HEK293 (cell line): ENCODE measurements at regions not wholly inside any gene's neighbourhood (a gene's known extent, or its start where the extent isn't known, plus 50 kb on each side); places are given as distances from the start of the nearest gene placed in this dataset.

Experiments
- CTCF ChIA-PET: fragments of 350-600 bp; formaldehyde crosslinking; extraction: SDS; loops from one replicate; lab custom pipeline; 2021; ENCODE audit warnings: antibody characterized with exemption; lab: Yijun Ruan, JAX
- POLR2A ChIA-PET: fragments of 300-600 bp; formaldehyde crosslinking; extraction: SDS; loops from one replicate; lab custom pipeline; 2020; ENCODE audit warnings: antibody characterized with exemption, inconsistent platforms; lab: Yijun Ruan, JAX
- H3K27ac ChIP-seq: fragments of 200-500 bp; sonication (Bioruptor generic); 2 replicates; pipeline ENCODE4 v1.5.1; 2014; ENCODE audit warnings: low read depth, low read length, control low read depth, inconsistent platforms; ENCODE audit errors: extremely low read depth
- H3K36me3 ChIP-seq, 2 experiments: fragments of 200-500 bp in 1 of 2; sonication (Bioruptor generic) in 1 of 2; 1 replicate in 1 of 2; 2 replicates in 1 of 2; pipeline ENCODE4 v1.5.1; 2014 to 2017; ENCODE audit warnings: inconsistent platforms in 2 of 2, low read length in 2 of 2; ENCODE audit not compliant: control insufficient read depth in 2 of 2, insufficient read depth in 1 of 2
- H3K4me1 ChIP-seq: fragments of 200-500 bp; sonication (Bioruptor generic); 2 replicates; pipeline ENCODE4 v1.5.1; 2014; ENCODE audit warnings: mild to moderate bottlenecking, low read length, inconsistent platforms; ENCODE audit not compliant: control insufficient read depth, insufficient read depth
- H3K4me3 ChIP-seq: 2 replicates; pipeline ENCODE4 v1.5.1; 2011; ENCODE audit warnings: low read depth, mild to moderate bottlenecking, control low read depth, low read length, moderate library complexity
- H3K9me3 ChIP-seq: fragments of 200-500 bp; sonication (Bioruptor generic); 2 replicates; pipeline ENCODE4 v1.5.1; 2014; ENCODE audit warnings: low read depth, low read length, inconsistent platforms; ENCODE audit not compliant: control insufficient read depth, insufficient read depth
- KLF1 ChIP-seq: fragments of 450-650 bp; formaldehyde crosslinking; IDR thresholded peaks from 2 replicates; pipeline ENCODE4 v1.5.1; 2016; ENCODE audit warnings: missing biosample characterization, missing genetic modification characterization
- OSR2 ChIP-seq: fragments of 450-650 bp; formaldehyde crosslinking; IDR thresholded peaks from 2 replicates; pipeline ENCODE4 v1.5.1; 2016; ENCODE audit warnings: missing biosample characterization, missing genetic modification characterization
- YY2 ChIP-seq: fragments of 450-650 bp; formaldehyde crosslinking; IDR thresholded peaks from 2 replicates; pipeline ENCODE4 v1.5.1; 2016; ENCODE audit warnings: missing biosample characterization, missing genetic modification characterization
- ZBTB6 ChIP-seq: fragments of 450-650 bp; formaldehyde crosslinking; IDR thresholded peaks from 2 replicates; pipeline ENCODE4 v1.5.1; 2017; ENCODE audit warnings: missing biosample characterization, missing genetic modification characterization
- ZFHX2 ChIP-seq: fragments of 450-650 bp; formaldehyde crosslinking; conservative IDR thresholded peaks from 2 replicates; pipeline ENCODE4 v1.5.1; 2016; ENCODE audit warnings: missing biosample characterization, missing genetic modification characterization
- ZNF140 ChIP-seq: fragments of 450-650 bp; formaldehyde crosslinking; IDR thresholded peaks from 2 replicates; pipeline ENCODE4 v1.5.1; 2016; ENCODE audit warnings: missing biosample characterization, missing genetic modification characterization
- ZNF157 ChIP-seq: fragments of 450-650 bp; formaldehyde crosslinking; IDR thresholded peaks from 2 replicates; pipeline ENCODE4 v1.5.1; 2016; ENCODE audit warnings: missing biosample characterization, missing genetic modification characterization
- ZNF19 ChIP-seq: fragments of 450-650 bp; formaldehyde crosslinking; IDR thresholded peaks from 2 replicates; pipeline ENCODE4; 2016; ENCODE audit warnings: missing biosample characterization, missing genetic modification characterization, low read depth
- ZNF211 ChIP-seq: fragments of 450-650 bp; formaldehyde crosslinking; IDR thresholded peaks from 2 replicates; pipeline ENCODE4 v1.5.1; 2016; ENCODE audit warnings: low read depth, missing biosample characterization, missing genetic modification characterization
- ZNF221 ChIP-seq: fragments of 450-650 bp; formaldehyde crosslinking; IDR thresholded peaks from 2 replicates; pipeline ENCODE4 v1.5.1; 2017; ENCODE audit warnings: missing biosample characterization, missing genetic modification characterization, borderline replicate concordance
- ZNF426 ChIP-seq: fragments of 450-650 bp; formaldehyde crosslinking; IDR thresholded peaks from 2 replicates; pipeline ENCODE4 v1.5.1; 2017; ENCODE audit warnings: missing biosample characterization, missing genetic modification characterization, mild to moderate bottlenecking, inconsistent platforms, moderate library complexity
- ZNF521 ChIP-seq: fragments of 450-650 bp; formaldehyde crosslinking; IDR thresholded peaks from 2 replicates; pipeline ENCODE4 v1.5.1; 2017; ENCODE audit warnings: missing biosample characterization, mild to moderate bottlenecking, missing genetic modification characterization
- ZNF530 ChIP-seq: fragments of 450-650 bp; formaldehyde crosslinking; IDR thresholded peaks from 2 replicates; pipeline ENCODE4 v1.5.1; 2016; ENCODE audit warnings: low read depth, missing biosample characterization, missing genetic modification characterization
- ZNF560 ChIP-seq: fragments of 450-650 bp; formaldehyde crosslinking; IDR thresholded peaks from 2 replicates; pipeline ENCODE4 v1.5.1; 2017; ENCODE audit warnings: missing biosample characterization, missing genetic modification characterization, borderline replicate concordance
- ZNF777 ChIP-seq: fragments of 450-650 bp; formaldehyde crosslinking; IDR thresholded peaks from 2 replicates; pipeline ENCODE4 v1.5.1; 2017; ENCODE audit warnings: missing biosample characterization, missing genetic modification characterization, borderline replicate concordance
- ZSCAN16 ChIP-seq: fragments of 450-650 bp; formaldehyde crosslinking; IDR thresholded peaks from 2 replicates; pipeline ENCODE4 v1.5.1; 2016; ENCODE audit warnings: missing biosample characterization, missing genetic modification characterization
- ZSCAN23 ChIP-seq: fragments of 450-650 bp; formaldehyde crosslinking; IDR thresholded peaks from 2 replicates; pipeline ENCODE4 v1.5.1; 2016; ENCODE audit warnings: missing biosample characterization, missing genetic modification characterization
- TF ChIP-seq, protein P1 (sequence below): fragments of 450-650 bp; formaldehyde crosslinking; IDR thresholded peaks from 2 replicates; pipeline ENCODE4 v1.5.1; 2016; ENCODE audit warnings: missing biosample characterization, missing genetic modification characterization
- TF ChIP-seq, protein P2 (sequence below): fragments of 450-650 bp; formaldehyde crosslinking; IDR thresholded peaks from 2 replicates; pipeline ENCODE4 v1.5.1; 2016; ENCODE audit warnings: missing biosample characterization, missing genetic modification characterization
- TF ChIP-seq, protein P3 (sequence below): fragments of 450-650 bp; formaldehyde crosslinking; IDR thresholded peaks from 2 replicates; pipeline ENCODE4; 2016; ENCODE audit warnings: missing biosample characterization, missing genetic modification characterization
- TF ChIP-seq, protein P4 (sequence below): fragments of 450-650 bp; formaldehyde crosslinking; IDR thresholded peaks from 2 replicates; pipeline ENCODE4 v1.5.1; 2016; ENCODE audit warnings: missing biosample characterization, missing genetic modification characterization, low read depth

DNA sequence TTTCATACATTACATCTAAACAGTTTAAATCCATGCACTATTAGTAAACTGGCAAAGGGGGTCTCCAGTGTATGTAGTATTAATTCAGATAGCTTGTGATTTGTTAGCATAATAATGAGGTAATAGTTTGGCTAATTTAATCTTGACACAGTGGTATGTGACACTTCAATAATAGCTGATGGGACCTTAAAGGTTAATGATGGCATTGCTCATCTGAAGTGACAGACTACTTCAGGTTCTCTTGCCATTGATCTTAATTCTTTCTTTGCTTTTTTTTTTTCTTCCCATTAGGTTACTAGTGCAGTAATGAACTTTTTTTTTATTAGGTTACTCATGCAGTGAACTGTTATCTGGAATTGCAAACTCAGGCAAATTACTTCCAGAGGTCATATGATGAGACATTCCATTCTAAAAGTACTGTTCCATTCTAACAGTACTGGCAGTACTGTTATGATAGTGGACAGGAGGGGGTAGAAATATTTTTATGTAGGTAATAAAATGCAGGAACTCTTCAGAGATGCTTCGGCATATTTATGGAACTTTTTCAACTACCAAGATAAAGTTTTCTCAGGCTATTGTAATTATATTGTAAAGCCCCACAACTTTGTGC, 911.3 kb upstream of the LCORL start:
- POLR2A ChIA-PET = no interaction called here
- CTCF ChIA-PET = no interaction called here
- H3K4me3 ChIP-seq = no peak overlapping the region

DNA sequence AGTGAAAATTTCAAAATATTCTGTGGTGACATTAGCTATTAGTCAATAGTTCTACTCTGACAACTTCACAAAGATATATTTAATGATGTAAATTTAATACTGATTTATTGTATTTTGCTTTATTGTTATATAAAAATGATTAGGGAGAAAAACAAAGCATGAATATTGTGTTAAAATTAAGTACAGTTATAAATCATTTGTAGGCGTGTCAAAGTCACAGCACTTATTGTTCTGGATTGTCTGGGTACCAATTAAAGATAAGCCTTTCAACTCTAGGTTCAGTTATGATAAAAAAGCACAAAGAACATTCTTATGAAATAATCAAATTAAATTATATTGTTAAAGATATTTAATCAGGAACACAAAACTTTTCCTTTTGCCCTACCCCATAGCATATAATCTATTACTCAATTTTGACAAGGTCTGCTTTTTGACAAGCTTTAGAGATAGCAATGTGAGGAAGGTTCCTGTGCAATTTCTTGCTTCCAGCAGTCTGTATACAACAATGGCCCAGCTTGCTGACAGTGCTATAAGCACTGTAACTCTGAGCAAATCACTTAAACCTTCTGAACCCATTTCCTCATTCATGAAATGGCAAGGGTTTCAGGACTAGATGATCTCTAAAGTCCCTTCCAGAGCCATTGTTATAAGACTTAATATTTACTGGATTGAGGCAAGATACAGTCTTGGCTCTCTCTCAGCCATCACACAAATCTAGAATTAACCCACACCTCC, 910.3 kb upstream of the LCORL start:
- POLR2A ChIA-PET = no interaction called here
- Histone ChIP-seq H3K4me3 (no peak overlapping the region), H3K27ac (no peak overlapping the region), H3K4me1 (no peaks in the 10 kb centered on the region)
- TF ChIP-seq ZNF19 (tag by site-specific recombination) (no peak), ZSCAN16 (tag by site-specific recombination) (no peak), ZNF521 (no peak), ZSCAN23 (tag by site-specific recombination) (no peak), YY2 (tag by site-specific recombination) (no peak), OSR2 (tag by site-specific recombination) (no peak), ZFHX2 (tag by site-specific recombination) (no peak), ZNF221 (tag by site-specific recombination) (no peak), ZNF530 (tag by site-specific recombination) (no peak), ZNF140 (tag by site-specific recombination) (no peak), ZNF560 (tag by site-specific recombination) (no peak), ZNF777 (tag by site-specific recombination) (no peak), ZNF426 (tag by site-specific recombination) (no peak)
- TF ChIP-seq, protein P1, sequence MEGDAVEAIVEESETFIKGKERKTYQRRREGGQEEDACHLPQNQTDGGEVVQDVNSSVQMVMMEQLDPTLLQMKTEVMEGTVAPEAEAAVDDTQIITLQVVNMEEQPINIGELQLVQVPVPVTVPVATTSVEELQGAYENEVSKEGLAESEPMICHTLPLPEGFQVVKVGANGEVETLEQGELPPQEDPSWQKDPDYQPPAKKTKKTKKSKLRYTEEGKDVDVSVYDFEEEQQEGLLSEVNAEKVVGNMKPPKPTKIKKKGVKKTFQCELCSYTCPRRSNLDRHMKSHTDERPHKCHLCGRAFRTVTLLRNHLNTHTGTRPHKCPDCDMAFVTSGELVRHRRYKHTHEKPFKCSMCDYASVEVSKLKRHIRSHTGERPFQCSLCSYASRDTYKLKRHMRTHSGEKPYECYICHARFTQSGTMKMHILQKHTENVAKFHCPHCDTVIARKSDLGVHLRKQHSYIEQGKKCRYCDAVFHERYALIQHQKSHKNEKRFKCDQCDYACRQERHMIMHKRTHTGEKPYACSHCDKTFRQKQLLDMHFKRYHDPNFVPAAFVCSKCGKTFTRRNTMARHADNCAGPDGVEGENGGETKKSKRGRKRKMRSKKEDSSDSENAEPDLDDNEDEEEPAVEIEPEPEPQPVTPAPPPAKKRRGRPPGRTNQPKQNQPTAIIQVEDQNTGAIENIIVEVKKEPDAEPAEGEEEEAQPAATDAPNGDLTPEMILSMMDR (tag by site-specific recombination) = no peak
- TF ChIP-seq, protein P2, sequence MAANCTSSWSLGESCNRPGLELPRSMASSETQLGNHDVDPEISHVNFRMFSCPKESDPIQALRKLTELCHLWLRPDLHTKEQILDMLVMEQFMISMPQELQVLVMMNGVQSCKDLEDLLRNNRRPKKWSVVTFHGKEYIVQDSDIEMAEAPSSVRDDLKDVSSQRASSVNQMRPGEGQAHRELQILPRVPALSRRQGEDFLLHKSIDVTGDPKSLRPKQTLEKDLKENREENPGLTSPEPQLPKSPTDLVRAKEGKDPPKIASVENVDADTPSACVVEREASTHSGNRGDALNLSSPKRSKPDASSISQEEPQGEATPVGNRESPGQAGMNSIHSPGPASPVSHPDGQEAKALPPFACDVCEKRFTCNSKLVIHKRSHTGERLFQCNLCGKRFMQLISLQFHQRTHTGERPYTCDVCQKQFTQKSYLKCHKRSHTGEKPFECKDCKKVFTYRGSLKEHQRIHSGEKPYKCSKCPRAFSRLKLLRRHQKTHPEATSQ (tag by site-specific recombination) = no peak
- TF ChIP-seq, protein P3, sequence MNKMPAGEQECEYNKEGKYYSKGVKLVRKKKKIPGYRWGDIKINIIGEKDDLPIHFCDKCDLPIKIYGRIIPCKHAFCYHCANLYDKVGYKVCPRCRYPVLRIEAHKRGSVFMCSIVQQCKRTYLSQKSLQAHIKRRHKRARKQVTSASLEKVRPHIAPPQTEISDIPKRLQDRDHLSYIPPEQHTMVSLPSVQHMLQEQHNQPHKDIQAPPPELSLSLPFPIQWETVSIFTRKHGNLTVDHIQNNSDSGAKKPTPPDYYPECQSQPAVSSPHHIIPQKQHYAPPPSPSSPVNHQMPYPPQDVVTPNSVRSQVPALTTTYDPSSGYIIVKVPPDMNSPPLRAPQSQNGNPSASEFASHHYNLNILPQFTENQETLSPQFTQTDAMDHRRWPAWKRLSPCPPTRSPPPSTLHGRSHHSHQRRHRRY (tag by site-specific recombination) = no peak
- TF ChIP-seq, all 188 proteins: peak for 0
- Histone ChIP-seq H3K36me3 (no peaks in the 10 kb centered on the region), H3K9me3 (no peaks in the 10 kb centered on the region)
- CTCF ChIA-PET = no interaction called here

More for the DNA sequence above, 911.3 kb upstream of the LCORL start:
- TF ChIP-seq ZNF211 (no peak), ZNF157 (tag by site-specific recombination) (no peak), ZSCAN23 (tag by site-specific recombination) (no peak), KLF1 (no peak), ZBTB6 (no peak)
- TF ChIP-seq, protein P4, sequence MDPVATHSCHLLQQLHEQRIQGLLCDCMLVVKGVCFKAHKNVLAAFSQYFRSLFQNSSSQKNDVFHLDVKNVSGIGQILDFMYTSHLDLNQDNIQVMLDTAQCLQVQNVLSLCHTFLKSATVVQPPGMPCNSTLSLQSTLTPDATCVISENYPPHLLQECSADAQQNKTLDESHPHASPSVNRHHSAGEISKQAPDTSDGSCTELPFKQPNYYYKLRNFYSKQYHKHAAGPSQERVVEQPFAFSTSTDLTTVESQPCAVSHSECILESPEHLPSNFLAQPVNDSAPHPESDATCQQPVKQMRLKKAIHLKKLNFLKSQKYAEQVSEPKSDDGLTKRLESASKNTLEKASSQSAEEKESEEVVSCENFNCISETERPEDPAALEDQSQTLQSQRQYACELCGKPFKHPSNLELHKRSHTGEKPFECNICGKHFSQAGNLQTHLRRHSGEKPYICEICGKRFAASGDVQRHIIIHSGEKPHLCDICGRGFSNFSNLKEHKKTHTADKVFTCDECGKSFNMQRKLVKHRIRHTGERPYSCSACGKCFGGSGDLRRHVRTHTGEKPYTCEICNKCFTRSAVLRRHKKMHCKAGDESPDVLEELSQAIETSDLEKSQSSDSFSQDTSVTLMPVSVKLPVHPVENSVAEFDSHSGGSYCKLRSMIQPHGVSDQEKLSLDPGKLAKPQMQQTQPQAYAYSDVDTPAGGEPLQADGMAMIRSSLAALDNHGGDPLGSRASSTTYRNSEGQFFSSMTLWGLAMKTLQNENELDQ (tag by site-specific recombination) = no peak
- Histone ChIP-seq H3K4me1 (no peaks in the 10 kb centered on the region), H3K9me3 (no peaks in the 10 kb centered on the region), H3K27ac (no peak overlapping the region), H3K36me3 (no peaks in the 10 kb centered on the region)
